HG02938 (cell line): ENCODE measurements at regions not wholly inside any gene's neighbourhood (a gene's known extent, or its start where the extent isn't known, plus 50 kb on each side); places are given as distances from the start of the nearest gene placed in this dataset.

ENCODE experiments used
- ATAC-seq: cut with Tn5 transposase; IDR thresholded peaks from one replicate; pipeline ENCODE4 v1.9.1; 2021; ENCODE audit warnings: mild to moderate bottlenecking, moderate library complexity; ENCODE audit not compliant: unreplicated experiment

- no peak for ATAC-seq
Observed at GRCh38 chr6:8733879-8734278, 298.5 kb upstream of the SLC35B3 start.

- ATAC-seq = no peak
Observed at GRCh38 chr6:8731874-8732273, 296.5 kb upstream of the SLC35B3 start.

- no peak for ATAC-seq
Observed at GRCh38 chr6:8710668-8711431, 275.5 kb upstream of the SLC35B3 start.

- ATAC-seq = no peak
Observed at GRCh38 chr6:8707956-8708772, 272.8 kb upstream of the SLC35B3 start.

- ATAC-seq = no peak
Observed at GRCh38 chr6:8707369-8707768, 272.0 kb upstream of the SLC35B3 start.

- ATAC-seq = no peak
Observed at GRCh38 chr6:8705435-8706020, 270.2 kb upstream of the SLC35B3 start.

GRCh38 chr6:8703059-8703458, 267.7 kb upstream of the SLC35B3 start:
- no peak for ATAC-seq

GRCh38 chr6:8688821-8689220, 253.5 kb upstream of the SLC35B3 start:
- no peak for ATAC-seq

GRCh38 chr6:8686077-8686476, 250.7 kb upstream of the SLC35B3 start:
- no peak for ATAC-seq

GRCh38 chr6:8683204-8683603, 247.9 kb upstream of the SLC35B3 start:
- ATAC-seq = no peak

GRCh38 chr6:8679823-8680222, 244.5 kb upstream of the SLC35B3 start:
- ATAC-seq = no peak

- ATAC-seq = no peak
Observed at GRCh38 chr6:8678466-8678865, 243.1 kb upstream of the SLC35B3 start.

- ATAC-seq = no peak
Observed at GRCh38 chr6:8674126-8674525, 238.8 kb upstream of the SLC35B3 start.

GRCh38 chr6:8672882-8673281, 237.5 kb upstream of the SLC35B3 start:
- no peak for ATAC-seq

- ATAC-seq = no peak
Observed at GRCh38 chr6:8670792-8671191, 235.4 kb upstream of the SLC35B3 start.

- ATAC-seq = no peak
Observed at GRCh38 chr6:8664700-8665099, 229.4 kb upstream of the SLC35B3 start.

GRCh38 chr6:8664070-8664469, 228.7 kb upstream of the SLC35B3 start:
- no peak for ATAC-seq

- no peak for ATAC-seq
Observed at GRCh38 chr6:8659404-8660189, 224.3 kb upstream of the SLC35B3 start.

- ATAC-seq = no peak
Observed at GRCh38 chr6:8658416-8658815, 223.1 kb upstream of the SLC35B3 start.

GRCh38 chr6:8657522-8657921, 222.2 kb upstream of the SLC35B3 start:
- no peak for ATAC-seq
